MCF 10A (cell line): ENCODE measurements at regions not wholly inside any gene's neighbourhood (a gene's known extent, or its start where the extent isn't known, plus 50 kb on each side); places are given as distances from the start of the nearest gene placed in this dataset.

Experiments
- BruUV-seq: library from RNA; stranded (reverse); fragments of 400-500 nt; replicated peaks from 2 replicates; lab custom pipeline; 2021; lab: Mats Ljungman, UMichigan
- CTCF ChIA-PET: fragments of 300-600 bp; sonication (Branson Sonifier 250); formaldehyde crosslinking; extraction: SDS; loops from one replicate; lab custom pipeline; 2021; ENCODE audit warnings: antibody characterized with exemption, inconsistent platforms; lab: Yijun Ruan, JAX
- POLR2A ChIA-PET: fragments of 300-600, 350-650 bp; sonication (Branson Sonifier 250); formaldehyde crosslinking; extraction: SDS; loops from one replicate; lab custom pipeline; 2020; ENCODE audit warnings: antibody characterized with exemption, inconsistent platforms; lab: Yijun Ruan, JAX
- DNase-seq: peaks from one replicate; pipeline ENCODE4 v3.0.0-alpha.2; 2018; ENCODE audit not compliant: unreplicated experiment
- H3K27ac Mint-ChIP-seq: one replicate; pipeline ENCODE4 v1.8.0; 2022; ENCODE audit warnings: mild to moderate bottlenecking, low read depth, mixed read lengths; ENCODE audit not compliant: unreplicated experiment
- H3K27me3 Mint-ChIP-seq: one replicate; pipeline ENCODE4 v1.8.0; 2022; ENCODE audit warnings: mixed read lengths; ENCODE audit not compliant: insufficient read depth, unreplicated experiment
- H3K36me3 Mint-ChIP-seq: one replicate; pipeline ENCODE4 v1.8.0; 2022; ENCODE audit warnings: mild to moderate bottlenecking, moderate library complexity, mixed read lengths; ENCODE audit not compliant: insufficient read depth, unreplicated experiment
- H3K4me1 Mint-ChIP-seq: one replicate; pipeline ENCODE4 v1.8.0; 2022; ENCODE audit warnings: mixed read lengths; ENCODE audit not compliant: insufficient read depth, unreplicated experiment
- H3K4me3 Mint-ChIP-seq: one replicate; pipeline ENCODE4 v1.8.0; 2022; ENCODE audit warnings: mild to moderate bottlenecking, moderate library complexity, mixed read lengths; ENCODE audit not compliant: unreplicated experiment
- H3K9me3 Mint-ChIP-seq: one replicate; pipeline ENCODE4 v1.8.0; 2022; ENCODE audit warnings: mixed read lengths; ENCODE audit not compliant: unreplicated experiment
- CTCF ChIP-seq: fragments of 200-600 bp; IDR thresholded peaks from one replicate; pipeline ENCODE4 v1.8.0; 2022; ENCODE audit warnings: antibody characterized with exemption, mild to moderate bottlenecking; ENCODE audit not compliant: unreplicated experiment
- intact Hi-C: fragments of 100-400 bp; cut with micrococcal nuclease; formaldehyde crosslinking; loops from 2 replicates; pipeline ENCODE4 v1.14.1; 2022

GRCh38 chr19:57004418-57004817 is 115.4 kb upstream of the USP29 start:
- intact Hi-C loops = no loop called here
- Mint-ChIP-seq H3K4me3 (no peak overlapping the region), H3K36me3 (no peaks in the 10 kb centered on the region), H3K4me1 (no peaks in the 10 kb centered on the region), H3K27me3 (no peaks in the 10 kb centered on the region), H3K9me3 (peaks cover 50% of the 10 kb centered on the region), H3K27ac (no peak overlapping the region)
- no TSS peak for BruUV-seq
- DNase-seq = no peak
- no peak for TF ChIP-seq CTCF
- POLR2A ChIA-PET = no interaction called here
- CTCF ChIA-PET = interaction anchor here (0.6 kb wide), 2 partner anchors 9 to 14 kb away, joined by 3 to 4 read pairs; no protein-coding TSS in a partner anchor

- POLR2A ChIA-PET = no interaction called here
- Mint-ChIP-seq H3K9me3 (peaks cover 56% of the 10 kb centered on the region), H3K36me3 (no peaks in the 10 kb centered on the region), H3K27ac (no peak overlapping the region), H3K4me3 (no peak overlapping the region), H3K4me1 (no peaks in the 10 kb centered on the region), H3K27me3 (no peaks in the 10 kb centered on the region)
- intact Hi-C loops = no loop called here
- CTCF ChIA-PET = no interaction called here
- no TSS peak for BruUV-seq
- no peak for TF ChIP-seq CTCF
- no peak for DNase-seq
Observed at GRCh38 chr19:57008432-57008831, 111.4 kb upstream of the USP29 start.

- Mint-ChIP-seq H3K27ac (no peak overlapping the region), H3K27me3 (no peaks in the 10 kb centered on the region), H3K9me3 (peaks cover 63% of the 10 kb centered on the region), H3K36me3 (no peaks in the 10 kb centered on the region), H3K4me1 (no peaks in the 10 kb centered on the region), H3K4me3 (no peak overlapping the region)
- CTCF ChIA-PET = no interaction called here
- DNase-seq = no peak
- intact Hi-C loops = no loop called here
- BruUV-seq = no TSS peak
- TF ChIP-seq CTCF = no peak
- POLR2A ChIA-PET = no interaction called here
Observed at GRCh38 chr19:57010541-57010940, 109.2 kb upstream of the USP29 start.

GRCh38 chr19:57016076-57016475 is 103.7 kb upstream of the USP29 start:
- H3K4me3 Mint-ChIP-seq = no peak overlapping the region
- no peak overlapping the region for H3K27ac Mint-ChIP-seq
- CTCF ChIA-PET = no interaction called here
- DNase-seq = no peak
- H3K4me1 Mint-ChIP-seq = no peaks in the 10 kb centered on the region
- H3K27me3 Mint-ChIP-seq = no peaks in the 10 kb centered on the region
- H3K9me3 Mint-ChIP-seq = peaks cover 37% of the 10 kb centered on the region
- POLR2A ChIA-PET = no interaction called here
- no peaks in the 10 kb centered on the region for H3K36me3 Mint-ChIP-seq
- BruUV-seq = no TSS peak
- TF ChIP-seq CTCF = no peak
- intact Hi-C loops = no loop called here
